ENCODE measurements at regions not wholly inside any gene's neighbourhood (a gene's known extent, or its start where the extent isn't known, plus 50 kb on each side); places are given as distances from the start of the nearest gene placed in this dataset.

DNA sequence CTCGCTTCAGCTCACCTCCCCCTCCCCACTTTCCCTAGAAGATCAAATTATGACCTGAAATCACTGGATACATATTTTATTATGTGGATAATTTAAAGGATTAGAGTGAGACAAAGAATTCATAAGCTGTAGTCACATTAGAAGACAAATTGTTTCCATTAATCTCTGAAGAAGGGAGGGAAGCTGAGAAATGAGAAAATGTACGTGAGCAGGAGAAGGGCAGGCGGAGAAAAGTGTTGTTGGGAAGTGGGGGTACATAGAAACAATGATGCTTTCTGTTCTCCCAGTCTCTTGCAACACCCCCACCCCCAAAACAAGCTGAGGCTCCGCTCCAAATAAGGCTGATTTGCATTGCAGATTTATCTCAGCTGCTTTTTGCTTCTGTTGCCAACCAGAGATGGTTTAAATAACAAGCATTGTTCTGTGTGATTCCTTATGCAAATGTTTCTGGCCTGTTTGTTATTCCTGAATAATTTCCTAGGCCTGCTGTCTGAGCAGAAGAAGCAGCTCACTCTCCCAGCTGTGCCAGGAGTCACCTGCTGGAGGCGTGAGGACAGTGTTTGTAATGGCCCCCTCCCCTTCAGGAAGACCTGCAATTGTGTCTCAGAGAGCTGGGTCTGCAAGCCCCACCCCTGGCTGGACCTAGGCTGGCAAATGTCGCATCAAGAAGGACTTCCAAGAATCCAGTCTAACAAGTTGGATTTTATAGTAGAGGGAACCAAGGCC is 121.8 kb upstream of the TNR start:
- DNase-seq (ENCODE audit: low spot score): no peak

DNA sequence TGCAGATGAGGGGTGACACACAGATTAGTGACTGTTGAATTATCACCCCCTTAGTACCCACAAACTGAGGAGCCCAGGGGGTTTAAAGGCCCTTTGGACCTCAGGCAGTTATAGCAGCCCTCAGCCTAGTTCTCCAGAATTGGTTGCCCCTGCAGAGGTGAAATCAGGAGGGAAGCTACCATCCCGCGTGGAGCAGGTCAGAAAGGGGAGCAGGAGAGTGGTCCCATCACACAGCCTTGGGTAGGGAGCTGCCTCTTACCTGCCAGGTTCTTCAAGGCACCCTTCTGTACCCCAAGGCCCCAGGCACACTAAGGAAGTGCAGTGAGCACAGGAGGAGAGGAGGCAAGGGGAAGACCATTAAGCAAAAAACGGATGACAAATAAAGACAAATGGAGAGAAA is 121.2 kb upstream of the TNR start:
- DNase-seq (ENCODE audit: low spot score): no peak

DNA sequence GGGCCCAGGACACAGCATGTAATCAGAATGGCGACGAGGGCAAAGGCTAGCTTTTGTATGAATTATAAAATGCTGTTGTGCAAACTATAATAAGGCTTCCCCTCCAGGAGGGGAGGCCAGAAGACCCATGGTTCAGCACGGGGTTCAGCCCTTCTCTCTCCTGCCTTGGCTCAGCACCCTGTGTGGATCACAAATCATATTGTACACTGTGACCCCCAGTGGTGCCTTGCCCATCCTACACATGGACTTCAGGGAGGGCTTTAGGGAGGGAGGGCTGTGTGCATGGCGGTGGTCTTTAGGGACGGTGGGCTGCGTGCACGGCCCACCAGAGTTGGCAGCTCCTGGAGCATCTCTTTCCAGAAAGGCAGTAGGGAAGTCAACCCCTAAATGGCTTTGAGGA is 120.8 kb upstream of the TNR start:
- DNase-seq (ENCODE audit: low spot score): no peak

DNA sequence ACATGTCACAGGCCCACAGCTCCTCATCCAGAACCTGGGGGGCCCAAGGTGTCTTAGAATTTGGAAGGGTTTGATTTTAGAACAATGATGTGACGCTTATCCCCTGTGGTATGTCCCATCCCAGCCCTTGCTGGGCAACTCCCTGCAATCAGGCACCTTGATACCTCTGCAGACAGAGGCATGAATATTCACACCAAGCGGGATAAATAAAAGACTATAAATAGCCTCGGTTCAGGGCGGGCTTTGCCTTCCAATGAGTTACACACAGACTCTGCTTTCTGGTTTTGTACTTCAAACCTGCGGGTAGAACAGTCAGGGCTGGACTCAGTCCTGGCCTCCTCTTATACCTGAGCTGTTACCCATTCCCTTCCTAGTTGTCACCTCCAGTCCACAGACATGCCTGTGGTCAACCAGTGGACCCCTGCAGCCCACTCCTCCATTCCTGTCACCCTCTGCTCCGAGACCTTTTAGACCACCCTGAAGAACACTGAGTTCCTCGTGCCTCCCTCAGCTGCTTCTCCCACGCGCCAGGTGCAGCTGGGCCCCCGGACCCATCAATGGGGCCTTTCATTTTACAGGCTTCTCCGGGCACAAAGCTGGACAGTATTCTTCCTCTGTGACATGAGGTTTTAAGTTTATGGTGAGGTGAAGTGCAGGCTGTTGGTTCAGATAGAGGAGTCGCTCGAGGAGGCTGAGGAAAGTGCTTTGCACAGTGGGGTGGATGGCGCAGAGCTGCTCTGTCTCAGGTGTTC is 120.1 kb upstream of the TNR start:
- DNase-seq (ENCODE audit: low spot score): no peak

DNA sequence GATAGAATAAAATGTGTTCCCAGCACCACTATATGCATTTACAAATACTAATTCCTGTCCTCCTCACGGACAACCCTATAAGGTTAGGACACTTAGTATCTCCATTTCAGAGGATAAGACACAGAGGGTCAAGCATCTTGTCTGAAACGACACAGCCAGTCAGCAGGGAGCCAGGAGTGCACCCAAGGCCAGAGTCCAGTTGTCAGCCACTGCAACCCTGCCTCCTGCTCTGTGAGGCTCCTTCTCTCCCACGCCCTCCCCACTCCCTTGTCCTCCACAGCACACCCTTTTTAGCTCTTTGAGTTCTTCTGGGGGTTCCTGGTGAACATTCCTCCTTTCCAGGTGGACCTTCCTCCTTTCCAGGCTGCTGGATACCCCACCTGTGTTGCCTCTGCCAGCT is 119.0 kb upstream of the TNR start:
- no peak for DNase-seq (ENCODE audit: low spot score)

DNA sequence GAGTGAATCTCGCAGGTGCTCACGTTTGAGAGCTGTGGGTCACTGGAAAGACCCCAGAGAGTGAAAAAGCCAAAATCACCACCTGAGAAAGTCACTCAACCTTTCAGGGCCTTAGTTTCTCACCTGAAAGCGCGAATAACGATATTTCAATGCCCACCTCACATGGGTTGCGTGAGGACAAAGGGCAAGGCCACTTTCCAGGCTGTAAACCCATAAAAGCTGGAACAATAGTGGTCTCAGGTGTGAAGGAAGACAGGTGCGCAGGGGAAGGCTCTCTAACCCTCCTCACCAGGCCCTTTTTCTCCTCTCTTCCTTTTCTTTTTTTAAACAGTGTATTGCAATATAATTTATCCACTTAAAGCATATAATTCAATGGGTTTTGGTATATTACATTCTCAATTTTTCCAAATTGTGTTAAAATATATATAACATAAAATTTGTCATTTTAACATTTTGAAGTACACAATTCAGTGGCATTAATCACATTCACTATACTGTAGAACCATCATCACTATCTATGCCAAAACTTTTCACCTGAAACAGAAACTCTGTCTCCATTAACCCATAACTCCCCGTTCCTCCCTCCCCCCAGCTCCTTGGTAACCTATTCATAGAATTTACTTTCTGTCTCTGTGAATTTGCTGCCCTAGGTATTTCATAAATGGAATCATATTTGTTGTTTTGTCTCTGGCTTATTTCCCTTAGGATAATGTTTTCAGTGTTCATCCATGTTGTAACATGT is 118.4 kb upstream of the TNR start:
- no peak for DNase-seq (ENCODE audit: low spot score)

DNA sequence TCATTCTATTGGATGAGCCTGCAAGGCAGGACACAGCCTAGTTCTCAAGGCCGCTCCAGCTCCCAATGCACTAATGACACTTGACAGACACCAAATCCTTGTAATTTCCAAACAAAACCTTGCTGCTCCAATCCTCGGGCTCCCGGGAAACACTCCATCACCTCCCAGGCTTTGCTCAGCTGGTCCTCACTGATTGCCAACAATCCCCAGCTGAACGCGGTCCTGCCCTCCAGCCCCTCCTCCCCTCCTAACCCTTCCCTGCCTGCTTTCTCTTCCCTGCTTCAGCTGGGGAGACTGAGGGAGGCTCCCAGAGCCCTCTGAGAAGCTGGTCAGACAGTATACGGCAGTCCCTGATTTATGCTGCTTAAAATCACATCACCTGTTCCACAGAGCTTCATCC is 114.4 kb upstream of the TNR start:
- no peak for DNase-seq (ENCODE audit: low spot score)

DNA sequence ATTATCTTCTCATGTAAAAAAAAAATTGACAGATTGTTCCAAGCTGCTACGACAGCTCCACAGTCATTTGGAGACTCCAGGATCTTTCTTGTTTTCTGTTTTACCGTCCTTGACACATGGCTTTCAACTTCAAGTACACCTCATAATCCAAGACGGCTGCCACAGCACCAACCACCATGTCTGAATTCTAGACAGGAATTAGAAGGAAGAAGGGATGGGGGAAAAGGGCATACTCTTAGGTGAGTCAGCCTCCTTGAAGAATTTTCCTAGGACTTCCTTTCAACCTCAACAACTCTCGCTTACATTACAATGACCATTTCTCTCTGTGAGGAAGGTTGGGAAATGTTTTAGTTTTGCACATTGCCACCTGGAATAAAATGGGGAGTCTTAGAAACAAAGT is 110.3 kb upstream of the TNR start:
- DNase-seq (ENCODE audit: low spot score): no peak

DNA sequence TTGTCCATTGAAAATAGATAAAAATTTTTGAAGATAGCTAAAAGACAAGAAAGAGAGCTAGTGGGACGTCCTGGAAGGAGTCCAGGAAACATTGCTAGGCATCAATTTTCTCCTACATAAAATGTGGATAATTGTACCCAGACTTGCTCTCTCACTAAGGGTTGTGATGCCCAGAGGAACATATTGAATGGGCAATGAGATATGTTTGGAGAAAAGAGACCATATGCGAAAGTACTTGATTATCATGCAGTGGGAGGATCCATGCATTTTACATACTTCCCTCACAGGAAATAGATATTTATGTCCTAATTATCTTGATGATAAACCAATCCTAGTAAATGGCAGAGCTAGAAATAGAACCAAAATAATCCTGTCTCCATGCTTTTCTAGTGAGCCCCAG is 108.4 kb upstream of the TNR start:
- DNase-seq (ENCODE audit: low spot score): no peak

DNA sequence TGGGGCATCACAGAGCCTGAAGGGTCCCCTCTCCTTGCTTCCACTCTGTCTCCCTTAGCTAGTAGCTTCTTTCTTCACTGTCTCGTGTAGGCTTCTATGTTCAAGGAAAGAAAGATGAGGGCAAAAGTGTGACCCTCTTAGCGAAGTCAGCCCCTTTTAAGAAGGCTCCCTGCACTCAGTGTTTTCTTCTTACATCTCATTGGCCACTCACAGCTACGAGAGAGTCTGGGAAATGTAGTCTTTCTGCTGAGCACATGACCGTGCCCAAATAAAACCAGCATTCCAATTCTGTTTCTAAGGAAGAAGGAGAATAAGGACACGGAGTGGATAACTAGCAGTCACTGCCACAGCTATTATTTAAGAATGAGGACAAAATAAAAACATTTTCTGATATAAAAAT is 104.9 kb upstream of the TNR start:
- no peak for DNase-seq (ENCODE audit: low spot score)

DNA sequence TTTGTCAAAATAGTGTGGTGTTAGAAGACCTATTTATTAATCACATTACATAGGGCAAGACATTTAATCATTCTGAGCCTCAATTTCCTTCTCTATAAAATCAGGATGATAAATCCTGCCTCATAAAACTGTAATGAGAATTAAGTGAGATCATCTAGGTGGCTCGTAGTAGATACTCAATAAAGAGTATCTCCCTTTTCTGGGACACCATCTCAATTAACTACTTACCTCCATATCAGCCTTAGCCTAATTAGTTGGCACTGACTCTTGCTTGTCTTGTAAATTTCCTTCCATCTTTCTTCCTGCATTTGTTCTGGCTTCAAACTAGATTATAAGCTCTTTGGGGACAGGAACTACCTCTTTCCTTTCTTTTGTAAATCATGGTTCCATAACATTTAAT is 102.6 kb upstream of the TNR start:
- DNase-seq (ENCODE audit: low spot score): no peak

DNA sequence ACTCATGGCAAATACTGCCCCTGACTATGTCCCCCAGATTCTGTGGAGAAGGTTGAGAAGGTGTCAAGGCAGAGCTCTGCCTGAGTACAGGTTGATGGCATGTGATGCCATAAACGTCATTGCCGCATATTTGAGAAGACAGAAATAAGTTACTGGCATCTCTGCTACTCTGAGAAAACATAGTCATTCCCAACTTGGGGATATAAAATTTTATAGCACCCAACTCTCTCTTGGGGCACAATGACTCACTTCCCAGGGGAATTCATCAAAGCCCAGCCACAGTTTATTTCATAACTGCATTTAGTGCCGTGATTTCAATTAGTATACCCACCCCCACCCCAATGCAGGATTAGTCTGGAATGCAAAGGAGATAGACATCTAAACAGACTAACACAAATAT is 101.9 kb upstream of the TNR start:
- no peak for DNase-seq (ENCODE audit: low spot score)

DNA sequence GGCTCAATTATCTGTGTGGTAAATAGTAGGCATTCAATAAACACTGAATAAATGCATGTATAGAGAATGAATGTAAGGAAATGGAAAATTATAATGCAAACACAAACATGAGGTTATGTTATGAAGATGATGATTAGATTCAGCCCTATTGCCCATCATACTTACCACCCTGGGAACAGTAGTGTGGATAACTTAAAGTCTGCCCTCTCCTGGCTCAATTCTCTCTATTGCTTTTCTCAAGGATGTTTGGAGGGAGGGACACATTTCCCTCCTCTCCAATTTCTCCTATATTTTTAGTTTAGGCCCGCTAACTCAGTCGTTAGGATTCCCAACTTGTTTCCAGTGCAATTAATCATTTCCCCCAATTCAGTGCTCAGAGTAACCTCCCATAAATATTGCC is 101.5 kb upstream of the TNR start:
- DNase-seq (ENCODE audit: low spot score): no peak

DNA sequence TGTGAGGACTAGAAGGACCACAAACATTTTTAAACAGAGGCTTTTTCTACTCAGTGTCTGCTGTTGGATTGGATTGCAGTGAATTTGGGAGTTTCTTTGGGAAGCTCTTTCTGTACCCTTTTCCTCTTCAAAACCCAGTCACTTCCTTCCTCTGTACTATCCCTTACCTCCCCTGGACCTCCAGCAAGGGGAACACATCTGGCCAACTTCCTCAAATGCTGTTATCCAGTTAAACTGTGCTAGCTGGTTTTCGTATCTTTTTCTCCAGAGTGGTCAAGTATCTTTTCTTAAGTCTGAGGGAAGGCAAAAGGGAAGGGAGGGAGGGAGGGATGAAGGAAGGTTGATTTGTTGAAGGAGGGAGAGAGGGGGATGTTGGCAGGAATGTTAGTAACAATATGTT is 99.2 kb upstream of the TNR start:
- DNase-seq (ENCODE audit: low spot score): no peak

DNA sequence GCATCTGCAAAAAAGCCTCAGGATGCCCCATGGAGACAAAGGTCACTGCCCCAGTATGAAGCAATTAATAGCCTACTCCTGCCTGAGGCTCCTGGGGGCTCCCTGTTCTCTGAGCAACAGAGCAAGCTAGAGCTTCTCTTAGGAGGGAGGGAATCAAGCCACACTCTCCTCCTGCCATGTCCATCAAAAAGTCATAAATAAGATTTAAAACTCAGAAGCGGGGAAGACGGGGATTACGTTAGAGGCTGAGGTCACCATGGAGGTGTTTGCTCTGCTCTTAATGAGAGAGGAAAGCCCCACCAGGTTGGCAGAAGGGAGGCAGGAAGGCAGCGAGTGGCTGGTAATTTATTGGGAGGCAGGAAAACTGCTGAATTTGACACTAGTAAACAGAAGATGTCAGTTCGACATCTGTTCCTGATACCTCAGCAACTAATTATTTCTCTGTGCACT is 98.4 kb upstream of the TNR start:
- DNase-seq (ENCODE audit: low spot score): no peak

DNA sequence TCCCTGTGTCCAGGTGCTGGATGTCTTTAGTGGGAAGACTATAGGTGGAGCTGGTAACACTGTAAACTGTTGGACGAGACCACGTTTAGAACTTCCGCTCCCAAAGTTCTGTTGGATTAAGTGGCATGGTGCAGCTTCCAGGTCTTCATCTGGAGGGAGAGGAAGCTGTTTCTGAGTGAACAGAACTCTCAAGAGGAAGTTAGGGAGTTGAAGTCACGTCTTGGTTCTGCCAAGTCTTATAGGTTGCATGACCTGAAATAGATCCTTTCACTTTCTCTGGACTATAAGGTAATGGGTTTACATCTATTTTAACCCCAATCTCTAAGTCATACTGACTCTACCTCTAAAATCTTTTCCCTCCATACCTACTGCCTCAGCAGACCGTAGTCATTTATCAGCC is 97.4 kb upstream of the TNR start:
- DNase-seq (ENCODE audit: low spot score): no peak

DNA sequence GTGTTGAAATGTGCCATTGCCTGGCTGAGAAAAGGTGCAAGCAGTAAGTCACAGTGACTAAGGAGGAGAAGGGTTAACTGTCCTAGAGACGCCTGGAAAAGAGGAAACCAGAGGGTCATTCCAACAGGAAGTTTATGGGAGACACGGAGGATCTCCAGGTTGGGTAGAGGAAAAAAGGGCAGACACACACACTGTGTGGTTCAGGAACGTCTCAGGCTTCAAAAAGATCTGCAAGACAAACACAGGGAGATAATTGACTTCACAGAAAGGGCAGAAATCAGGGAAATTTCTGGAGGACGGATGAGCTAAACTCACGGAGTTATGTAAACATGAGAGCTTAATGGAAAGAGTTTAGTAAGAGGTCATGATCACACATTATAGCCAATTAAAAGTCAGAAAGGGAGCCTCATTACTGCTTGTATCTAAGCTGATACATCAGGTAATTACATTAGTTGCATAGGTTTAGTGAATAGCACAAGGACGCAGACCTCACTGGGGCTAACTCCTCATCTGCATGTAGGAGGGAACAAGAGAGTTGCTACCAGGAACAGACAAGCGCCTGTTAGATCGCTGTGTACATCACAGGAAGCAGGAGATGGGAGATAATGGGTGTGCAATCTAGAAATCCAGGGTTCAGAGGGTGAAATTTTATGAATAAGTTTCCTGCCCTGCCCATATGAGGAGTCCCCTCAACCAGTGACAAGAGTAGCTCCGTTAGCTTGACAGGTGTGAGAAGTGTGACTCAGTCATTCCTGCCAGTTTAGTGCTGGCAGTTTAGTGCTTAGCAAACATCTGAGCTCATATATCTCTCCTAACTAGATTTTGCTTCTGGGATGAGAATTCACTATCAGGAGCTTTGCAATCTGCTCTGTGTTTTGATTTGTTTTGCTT is 96.6 kb upstream of the TNR start:
- DNase-seq (ENCODE audit: low spot score): no peak

DNA sequence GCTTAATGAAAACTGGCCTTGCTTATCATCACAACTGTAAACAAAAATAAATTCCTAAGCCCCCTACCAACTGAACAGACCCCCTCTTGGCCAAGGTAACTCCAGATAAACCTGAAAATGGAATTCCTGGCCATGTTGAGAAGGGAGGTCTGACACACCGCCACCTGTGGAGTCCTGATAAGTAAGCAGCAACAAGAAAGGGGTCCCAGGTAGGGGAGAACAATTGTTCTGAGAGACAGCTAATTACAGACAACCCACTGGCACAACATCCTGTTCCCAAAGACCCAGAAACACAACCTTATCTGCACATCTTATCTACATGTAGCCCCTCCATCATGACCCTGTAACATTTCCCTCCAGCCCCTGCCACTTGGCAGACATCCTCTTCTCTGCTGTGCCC is 91.2 kb upstream of the TNR start:
- DNase-seq (ENCODE audit: low spot score): no peak

DNA sequence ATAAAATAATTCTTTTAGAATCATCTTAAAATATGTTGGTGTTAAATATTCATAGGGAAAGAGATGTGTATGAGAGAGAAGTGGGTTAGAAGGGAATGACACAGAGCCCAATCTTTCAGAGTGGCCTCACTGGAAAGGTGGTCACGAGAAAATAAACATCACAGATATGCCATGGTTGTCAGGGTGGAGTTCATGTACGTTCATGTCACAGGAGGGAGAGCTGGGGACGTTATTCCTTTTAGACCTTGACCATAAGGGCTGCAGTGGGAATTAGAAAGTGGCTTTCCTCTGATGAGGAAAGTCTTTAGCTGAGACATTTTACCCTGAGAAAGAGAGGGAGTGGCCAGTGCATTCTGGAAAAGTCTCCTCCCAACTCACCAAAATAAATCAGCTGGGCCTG is 90.6 kb upstream of the TNR start:
- no peak for DNase-seq (ENCODE audit: low spot score)

DNA sequence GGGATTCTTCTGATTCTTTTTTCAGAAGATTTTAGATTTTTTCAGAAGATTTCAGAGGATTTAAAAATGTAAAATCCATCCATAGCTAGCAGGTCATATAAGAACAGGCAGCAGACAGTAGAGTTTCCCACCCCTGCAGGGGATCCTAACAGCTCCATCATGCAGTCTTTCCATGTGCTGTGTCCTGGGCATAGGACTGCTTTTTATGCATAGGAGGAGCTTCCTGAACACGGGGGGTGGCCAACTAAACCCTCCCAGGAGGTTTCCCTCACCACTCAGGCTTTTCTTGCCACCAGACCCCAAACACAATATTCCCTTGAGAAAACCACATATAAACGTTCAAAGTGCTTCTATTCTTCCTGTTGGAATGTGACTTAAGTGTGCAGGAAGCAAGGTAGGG is 90.1 kb upstream of the TNR start:
- no peak for DNase-seq (ENCODE audit: low spot score)

DNA sequence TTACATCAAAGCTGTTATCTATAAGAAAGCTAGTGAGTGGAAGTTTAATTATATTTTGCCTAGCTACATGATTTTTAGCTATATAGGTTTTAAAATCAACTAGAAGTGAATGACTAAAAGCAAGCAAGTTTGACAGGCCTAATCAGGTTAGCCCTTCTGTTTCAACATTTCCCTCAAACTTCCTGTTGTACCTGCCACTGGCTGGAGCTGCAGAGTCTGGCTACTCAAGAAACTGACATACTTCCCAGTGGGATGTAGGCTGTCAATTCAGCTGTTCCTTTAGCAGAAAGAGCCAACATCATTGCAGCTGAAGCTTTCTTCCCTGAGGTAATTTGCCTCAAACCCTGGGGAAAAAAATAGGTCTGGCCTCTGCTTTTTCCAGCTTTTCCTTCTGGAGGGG is 87.1 kb upstream of the TNR start:
- no peak for DNase-seq (ENCODE audit: low spot score)

DNA sequence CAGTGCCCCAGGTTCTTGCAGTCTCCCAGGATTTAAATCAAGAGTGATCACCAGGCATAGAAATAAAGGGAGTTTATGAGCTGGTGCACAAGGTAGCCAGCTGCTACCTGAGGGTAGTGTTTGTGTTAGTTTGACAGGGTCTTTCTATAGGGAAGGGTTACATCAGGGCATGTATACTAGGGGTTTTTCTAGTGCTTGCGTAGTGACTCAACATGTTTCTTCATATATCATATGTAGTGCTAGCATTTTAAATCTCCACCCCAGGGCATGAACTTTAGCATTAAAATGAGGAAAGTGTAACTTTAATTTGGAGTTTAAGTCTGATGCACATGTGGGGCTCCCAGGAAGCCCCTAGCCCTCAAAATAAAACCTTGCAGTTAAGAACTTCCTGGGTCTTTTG is 86.5 kb upstream of the TNR start:
- no peak for DNase-seq (ENCODE audit: low spot score)
